A549 (cell line): ENCODE measurements at regions not wholly inside any gene's neighbourhood (a gene's known extent, or its start where the extent isn't known, plus 50 kb on each side); places are given as distances from the start of the nearest gene placed in this dataset.

Experiments
- ATAC-seq, 2 experiments: fragments of 200-7000 bp in 1 of 2; fragments of >200 bp in 1 of 2; cut with Nextera tagmentation in 1 of 2; cut with Tn5 transposase in 1 of 2; 3 replicates each; pipeline versions ENCODE4 v1.8.0 to v1.9.1; 2018 to 2020; ENCODE audit warnings: mild to moderate bottlenecking in 1 of 2, moderate library complexity in 1 of 2
- CTCF ChIA-PET: fragments of 300-600 bp; sonication (Branson Sonifier 250); formaldehyde crosslinking; extraction: SDS; loops from one replicate; lab custom pipeline; 2021; ENCODE audit warnings: antibody characterized with exemption, inconsistent platforms; lab: Yijun Ruan, JAX
- POLR2A ChIA-PET: fragments of 350-600 bp; formaldehyde crosslinking; extraction: SDS; loops from one replicate; lab custom pipeline; 2021; ENCODE audit warnings: antibody characterized with exemption, inconsistent platforms; lab: Yijun Ruan, JAX
- DNase-seq, 2 experiments: peaks; one replicate each; pipeline versions ENCODE4 v3.0.0 to v3.0.0-alpha.2; 2011 to 2016; ENCODE audit warnings: low read depth in 1 of 2, low spot score in 1 of 2
- FAIRE-seq: peaks from 2 replicates; lab custom pipeline; 2011; peaks lifted over from hg19 to GRCh38; lab: Jason Lieb, UNC
- H3K27ac ChIP-seq, 2 experiments: fragments of >200 bp; sonication (Bioruptor Twin); formaldehyde crosslinking; 3 replicates each; pipeline ENCODE4 v1.5.1; 2016 to 2017
- H3K4me1 ChIP-seq: fragments of >200 bp; sonication (Bioruptor Twin); formaldehyde crosslinking; 3 replicates; pipeline ENCODE4 v1.6.1; 2016
- H3K4me2 ChIP-seq: fragments of >200 bp; sonication (Bioruptor Twin); formaldehyde crosslinking; 3 replicates; pipeline ENCODE4 v1.6.1; 2016
- H3K4me3 ChIP-seq: fragments of >200 bp; sonication (Bioruptor Twin); formaldehyde crosslinking; 3 replicates; pipeline ENCODE4 v1.5.1; 2016
- H3K9me3 ChIP-seq: fragments of >200 bp; sonication (Bioruptor Twin); formaldehyde crosslinking; 3 replicates; pipeline ENCODE4 v1.6.1; 2016
- BCL3 ChIP-seq: fragments of >200 bp; sonication (Bioruptor Twin); formaldehyde crosslinking; IDR thresholded peaks from 3 replicates; pipeline ENCODE4 v1.6.1; 2016
- CEBPB ChIP-seq, 2 experiments: fragments of >200 bp in 1 of 2; sonication (Bioruptor Twin) in 1 of 2; formaldehyde crosslinking in 1 of 2; IDR thresholded peaks; 2 replicates each; pipeline ENCODE4 v1.6.1; 2012 to 2016
- CHD2 ChIP-seq: fragments of 150-350 bp; IDR thresholded peaks from 2 replicates; pipeline ENCODE4 v1.6.1; 2014; ENCODE audit warnings: low read length; ENCODE audit not compliant: partially characterized antibody
- CHD4 ChIP-seq: fragments of 200-600 bp; sonication (generic); IDR thresholded peaks from 2 replicates; pipeline ENCODE4 v1.6.1; 2016; ENCODE audit warnings: antibody characterized with exemption, mild to moderate bottlenecking, borderline replicate concordance
- CTCF ChIP-seq: fragments of >200 bp; sonication (Bioruptor Twin); formaldehyde crosslinking; IDR thresholded peaks from 3 replicates; pipeline ENCODE4 v1.5.1; 2016
- E2F6 ChIP-seq: IDR thresholded peaks from 2 replicates; pipeline ENCODE4 v1.6.1; 2012; ENCODE audit warnings: low read depth, borderline replicate concordance
- FOXS1 ChIP-seq: fragments of 250-450 bp; sonication (Bioruptor Pico); IDR thresholded peaks from 2 replicates; pipeline ENCODE4 v1.5.0; 2020; ENCODE audit warnings: mild to moderate bottlenecking, moderate library complexity
- GATA3 ChIP-seq: IDR thresholded peaks from 2 replicates; pipeline ENCODE4 v1.6.1; 2012; ENCODE audit warnings: borderline replicate concordance
- HDAC2 ChIP-seq: fragments of 200-600 bp; sonication (generic); IDR thresholded peaks from 2 replicates; pipeline ENCODE4 v1.6.1; 2016
- HMGXB4 ChIP-seq: fragments of 250-450 bp; sonication (Bioruptor Pico); IDR thresholded peaks from 2 replicates; pipeline ENCODE4 v1.5.0; 2021; ENCODE audit warnings: mild to moderate bottlenecking, moderate library complexity, borderline replicate concordance
- KDM5A ChIP-seq: fragments of 200-600 bp; sonication (generic); IDR thresholded peaks from 2 replicates; pipeline ENCODE4 v1.6.1; 2016; ENCODE audit warnings: antibody characterized with exemption, mild to moderate bottlenecking
- MAFK ChIP-seq: fragments of 450-650 bp; IDR thresholded peaks from 2 replicates; pipeline ENCODE4 v1.6.1; 2014; ENCODE audit not compliant: partially characterized antibody
- MAX ChIP-seq: IDR thresholded peaks from 2 replicates; pipeline ENCODE4 v1.6.1; 2012
- RAD21 ChIP-seq, 2 experiments: fragments of >200 bp in 1 of 2; sonication (Bioruptor Twin) in 1 of 2; formaldehyde crosslinking in 1 of 2; IDR thresholded peaks in 1 of 2; conservative IDR thresholded peaks in 1 of 2; 2 replicates in 1 of 2; 3 replicates in 1 of 2; pipeline ENCODE4 v1.6.1; 2012 to 2018; ENCODE audit warnings: inconsistent platforms in 1 of 2
- RARB ChIP-seq: fragments of 250-450 bp; sonication (Bioruptor Pico); IDR thresholded peaks from 2 replicates; pipeline ENCODE4 v1.8.0; 2021; ENCODE audit warnings: mild to moderate bottlenecking, moderate library complexity
- RCOR1 ChIP-seq: fragments of 150-350 bp; IDR thresholded peaks from 2 replicates; pipeline ENCODE4 v1.6.1; 2014; ENCODE audit warnings: antibody characterized with exemption, low read length, low read depth
- SMC3 ChIP-seq: fragments of >200 bp; sonication (Bioruptor Twin); formaldehyde crosslinking; IDR thresholded peaks from 3 replicates; pipeline ENCODE4 v1.6.1; 2018; ENCODE audit warnings: inconsistent platforms
- SREBF2 ChIP-seq: fragments of 450-650 bp; IDR thresholded peaks from 2 replicates; pipeline ENCODE4 v1.6.1; 2014; ENCODE audit warnings: mild to moderate bottlenecking, moderate library complexity
- TFCP2L1 ChIP-seq: fragments of 250-450 bp; sonication (Bioruptor Pico); IDR thresholded peaks from 2 replicates; pipeline ENCODE4 v1.5.0; 2021; ENCODE audit warnings: mild to moderate bottlenecking
- USF2 ChIP-seq: fragments of 450-650 bp; IDR thresholded peaks from 2 replicates; pipeline ENCODE4 v1.6.1; 2014; ENCODE audit warnings: antibody characterized with exemption
- ZFP36 ChIP-seq: fragments of 450-650 bp; IDR thresholded peaks from 2 replicates; pipeline ENCODE4 v1.6.1; 2014; ENCODE audit warnings: borderline replicate concordance; ENCODE audit not compliant: partially characterized antibody
- ZNF302 ChIP-seq: fragments of 250-450 bp; sonication (Bioruptor Pico); IDR thresholded peaks from 2 replicates; pipeline ENCODE4 v1.9.0; 2021; ENCODE audit warnings: inconsistent platforms, mild to moderate bottlenecking, moderate library complexity
- WGBS: methylation state at CpG from one replicate; pipeline ENCODE4 v1.1.6; 2017; ENCODE audit errors: missing lambda C conversion rate; 5-methylcytosine and 5-hydroxymethylcytosine counted together

GRCh38 chr12:128059621-128060370, 207.2 kb upstream of the TMEM132C start (continued):
- no peak for TF ChIP-seq TFCP2L1 (CRISPR knock-in tag)
- TF ChIP-seq RCOR1: no peak
- no peak for TF ChIP-seq KDM5A
- TF ChIP-seq SREBF2: no peak
- TF ChIP-seq RARB (CRISPR knock-in tag): no peak
- TF ChIP-seq HDAC2: no peak
- TF ChIP-seq CHD4: no peak

- TF ChIP-seq USF2 (no peak), BCL3 (no peak), TFCP2L1 (CRISPR knock-in tag) (no peak), E2F6 (no peak), GATA3 (no peak), HMGXB4 (CRISPR knock-in tag) (no peak), ZFP36 (no peak)
- FAIRE-seq: no peak
- POLR2A ChIA-PET: no interaction called here
- CTCF ChIA-PET: interaction anchor here (1.1 to 1.3 kb wide), 2 partner anchors 15 to 1997 kb away, joined by 4 read pairs; no protein-coding TSS in a partner anchor
- no peak for ATAC-seq
- Histone ChIP-seq H3K4me3 (no peak overlapping the region), H3K27ac (no peak overlapping the region), H3K4me1 (no peaks in the 10 kb centered on the region), H3K4me2 (no peak overlapping the region), H3K9me3 (no peaks in the 10 kb centered on the region)
- no peak for DNase-seq
- WGBS: 26% methylated on average over 5 of the region's 5 CpGs
These were observed 198.8 kb upstream of the TMEM132C start for GRCh38 chr12:128068211-128068610.

- CTCF ChIA-PET: interaction anchor here (0.7 to 1.8 kb wide), 8 partner anchors 10 to 1999 kb away, joined by 3 to 5 read pairs (median 4); no protein-coding TSS in a partner anchor
- peak; percentile 54 to 80; a peak in 3 of 6 replicates for ATAC-seq
- 3% methylated on average over 12 of the region's 12 CpGs for WGBS
- FAIRE-seq: peak; percentile 74
- H3K4me2 ChIP-seq: no peak overlapping the region
- POLR2A ChIA-PET: no interaction called here
- peak; percentile 64 for TF ChIP-seq SMC3
- TF ChIP-seq CHD2: no peak
- TF ChIP-seq RAD21 (conservative IDR thresholded peaks at IDR 0.05 in 1 of 2, IDR thresholded peaks at IDR 0.05 in 1 of 2): peak; percentile 69 to 85
- no peak for TF ChIP-seq ZNF302
- TF ChIP-seq ZFP36: no peak
- no peak for TF ChIP-seq BCL3
- no peak for TF ChIP-seq SREBF2
- TF ChIP-seq CTCF: peak; percentile 67
- no peak for TF ChIP-seq HMGXB4 (CRISPR knock-in tag)
- TF ChIP-seq MAFK: peak; percentile 16
- TF ChIP-seq MAX: no peak
- TF ChIP-seq FOXS1: no peak
- no peak for TF ChIP-seq CEBPB (IDR thresholded peaks at IDR 0.05)
- no peak overlapping the region for H3K27ac ChIP-seq
- DNase-seq: peak; percentile 15 to 60
- H3K9me3 ChIP-seq: 0 out of 3 replicates have a peak, but pooled peaks cover 2% of the 10 kb centered on the region
- H3K4me1 ChIP-seq: no peaks in the 10 kb centered on the region
- no peak overlapping the region for H3K4me3 ChIP-seq
These were observed 197.5 kb upstream of the TMEM132C start for GRCh38 chr12:128069359-128069997.
